WTC11 (cell line): ENCODE measurements at regions not wholly inside any gene's neighbourhood (a gene's known extent, or its start where the extent isn't known, plus 50 kb on each side); places are given as distances from the start of the nearest gene placed in this dataset.

Experiments used
- ATAC-seq: fragments of 200-7000 bp; cut with Tn5 transposase; 2 replicates; pipeline ENCODE4 v1.10.0; 2021; ENCODE audit warnings: mild to moderate bottlenecking, moderate library complexity
- CTCF ChIA-PET: fragments of 300-600 bp; sonication (Branson Sonifier 250); formaldehyde crosslinking; loops from one replicate; lab custom pipeline; 2021; ENCODE audit warnings: antibody characterized with exemption; lab: Charles Lee
- POLR2A ChIA-PET: fragments of 350-600 bp; sonication (Branson Sonifier 250); formaldehyde crosslinking; loops from one replicate; lab custom pipeline; 2021; ENCODE audit warnings: antibody characterized with exemption; lab: Charles Lee
- DNase-seq: peaks from one replicate; pipeline ENCODE4 v3.0.0; 2021; ENCODE audit warnings: low spot score
- H3K27ac Mint-ChIP-seq: 2 replicates; pipeline ENCODE4 v1.8.0; 2021; ENCODE audit warnings: mixed read lengths
- H3K27me3 Mint-ChIP-seq: 2 replicates; pipeline ENCODE4 v1.8.0; 2021; ENCODE audit warnings: low read depth, mild to moderate bottlenecking, moderate library complexity, mixed read lengths
- H3K36me3 Mint-ChIP-seq: 2 replicates; pipeline ENCODE4 v1.8.0; 2021; ENCODE audit warnings: mixed read lengths
- H3K4me1 Mint-ChIP-seq: 2 replicates; pipeline ENCODE4 v1.8.0; 2022; ENCODE audit warnings: mixed read lengths
- H3K4me3 Mint-ChIP-seq: 2 replicates; pipeline ENCODE4 v1.8.0; 2021; ENCODE audit warnings: mild to moderate bottlenecking, moderate library complexity, mixed read lengths
- H3K9me3 Mint-ChIP-seq: 2 replicates; pipeline ENCODE4 v1.8.0; 2021; ENCODE audit warnings: mixed read lengths
- ARID4B ChIP-seq: sonication (generic); formaldehyde crosslinking; IDR thresholded peaks from 2 replicates; pipeline ENCODE4 v1.8.0; 2023; ENCODE audit warnings: missing genetic modification reagents, mild to moderate bottlenecking, borderline replicate concordance
- ATF6 ChIP-seq: sonication (generic); formaldehyde crosslinking; IDR thresholded peaks from 2 replicates; pipeline ENCODE4 v1.8.1; 2023; ENCODE audit warnings: mild to moderate bottlenecking, missing genetic modification reagents
- EMX1 ChIP-seq: fragments of 250-450 bp; sonication (Bioruptor Pico); IDR thresholded peaks from 2 replicates; pipeline ENCODE4 v1.8.0; 2021; ENCODE audit warnings: mild to moderate bottlenecking
- FOXP4 ChIP-seq: sonication (generic); formaldehyde crosslinking; IDR thresholded peaks from 2 replicates; pipeline ENCODE4 v1.8.0; 2022; ENCODE audit warnings: mild to moderate bottlenecking, missing genetic modification reagents
- KAT7 ChIP-seq: sonication (generic); formaldehyde crosslinking; IDR thresholded peaks from 2 replicates; pipeline ENCODE4 v1.8.1; 2023; ENCODE audit warnings: missing genetic modification reagents, mild to moderate bottlenecking, borderline replicate concordance
- MYBL2 ChIP-seq: sonication (generic); formaldehyde crosslinking; IDR thresholded peaks from 2 replicates; pipeline ENCODE4 v1.8.1; 2023; ENCODE audit warnings: mild to moderate bottlenecking, moderate library complexity, missing genetic modification reagents
- NFE2L1 ChIP-seq: sonication (generic); formaldehyde crosslinking; IDR thresholded peaks from 2 replicates; pipeline ENCODE4 v1.8.1; 2023; ENCODE audit warnings: missing genetic modification reagents
- OVOL2 ChIP-seq: fragments of 250-450 bp; sonication (Bioruptor Pico); IDR thresholded peaks from 2 replicates; pipeline ENCODE4 v1.9.0; 2021; ENCODE audit warnings: mild to moderate bottlenecking, borderline replicate concordance
- SMAD3 ChIP-seq: sonication (generic); formaldehyde crosslinking; IDR thresholded peaks from 2 replicates; pipeline ENCODE4 v1.8.0; 2022; ENCODE audit warnings: missing genetic modification reagents, mild to moderate bottlenecking, borderline replicate concordance
- SMAD4 ChIP-seq: sonication (generic); formaldehyde crosslinking; IDR thresholded peaks from 2 replicates; pipeline ENCODE4 v1.8.0; 2022; ENCODE audit warnings: mild to moderate bottlenecking, missing genetic modification reagents
- STAT6 ChIP-seq: sonication (generic); formaldehyde crosslinking; conservative IDR thresholded peaks from 2 replicates; pipeline ENCODE4 v1.8.1; 2023; ENCODE audit warnings: mild to moderate bottlenecking, low read depth, missing genetic modification reagents, moderate library complexity
- USF1 ChIP-seq: sonication (generic); formaldehyde crosslinking; IDR thresholded peaks from 2 replicates; pipeline ENCODE4 v1.8.0; 2022; ENCODE audit warnings: mild to moderate bottlenecking, missing genetic modification reagents
- ZNF138 ChIP-seq: sonication (generic); formaldehyde crosslinking; conservative IDR thresholded peaks from 2 replicates; pipeline ENCODE4 v1.8.1; 2022; ENCODE audit warnings: mild to moderate bottlenecking, moderate library complexity, missing genetic modification reagents
- ZNF232 ChIP-seq: sonication (generic); formaldehyde crosslinking; IDR thresholded peaks from 2 replicates; pipeline ENCODE4 v1.8.0; 2022; ENCODE audit warnings: mild to moderate bottlenecking, missing genetic modification reagents
- ZNF317 ChIP-seq: sonication (generic); formaldehyde crosslinking; IDR thresholded peaks from 2 replicates; pipeline ENCODE4 v1.8.1; 2023; ENCODE audit warnings: low read depth, mild to moderate bottlenecking, moderate library complexity, missing genetic modification reagents, borderline replicate concordance
- ZSCAN18 ChIP-seq: fragments of 250-450 bp; sonication (Bioruptor Pico); IDR thresholded peaks from 2 replicates; pipeline ENCODE4 v2.1.2; 2022; ENCODE audit warnings: mild to moderate bottlenecking, moderate library complexity

GRCh38 chr13:22040810-22041364, 370.0 kb downstream of the FGF9 start (continued):
- TF ChIP-seq ZSCAN18: no peak
- TF ChIP-seq ARID4B (CRISPR knock-in tag): no peak
- TF ChIP-seq ZNF232 (CRISPR knock-in tag): no peak
- no peak for TF ChIP-seq USF1 (CRISPR knock-in tag)
- no peak for TF ChIP-seq ZNF138 (CRISPR knock-in tag)
- TF ChIP-seq MYBL2 (CRISPR knock-in tag): no peak
- TF ChIP-seq SMAD3: no peak
- no peak for TF ChIP-seq OVOL2 (CRISPR knock-in tag)

- no peak for DNase-seq
- Mint-ChIP-seq H3K9me3 (peaks cover 3% of the 10 kb centered on the region; the same call in 1 of the 2 replicates), H3K27me3 (no peaks in the 10 kb centered on the region), H3K27ac (peak overlapping the region; percentile 43; the same call in 1 of the 2 replicates)
- no peak for TF ChIP-seq SMAD4 (CRISPR knock-in tag)
- no peak for TF ChIP-seq NFE2L1 (CRISPR knock-in tag)
- TF ChIP-seq EMX1 (CRISPR knock-in tag): no peak
- TF ChIP-seq STAT6 (CRISPR knock-in tag): no peak
- TF ChIP-seq, all 79 proteins: peak for 0
- Mint-ChIP-seq H3K4me1 (peaks cover 12% of the 10 kb centered on the region), H3K4me3 (peak overlapping the region; percentile 83), H3K36me3 (no peaks in the 10 kb centered on the region)
- CTCF ChIA-PET: no interaction called here
- POLR2A ChIA-PET: no interaction called here
- no peak for ATAC-seq
Measured at GRCh38 chr13:22041741-22042140, 370.9 kb downstream of the FGF9 start.

GRCh38 chr13:22047082-22047784, 376.4 kb downstream of the FGF9 start:
- no peaks in the 10 kb centered on the region for H3K36me3 Mint-ChIP-seq
- no peak overlapping the region for H3K4me3 Mint-ChIP-seq
- peaks cover under 1% of the 10 kb centered on the region for H3K9me3 Mint-ChIP-seq
- peaks cover under 1% of the 10 kb centered on the region; the same call in 1 of the 2 replicates for H3K27me3 Mint-ChIP-seq
- CTCF ChIA-PET: interaction anchor here (2.7 kb wide), 1 partner anchor 134 kb away, joined by 7 read pairs; no protein-coding TSS in a partner anchor
- no peak overlapping the region for H3K27ac Mint-ChIP-seq
- ATAC-seq (no peak), DNase-seq (no peak)
- H3K4me1 Mint-ChIP-seq: peaks cover 2% of the 10 kb centered on the region; the same call in 1 of the 2 replicates
- POLR2A ChIA-PET: no interaction called here
- TF ChIP-seq ZNF317 (no peak), ATF6 (CRISPR knock-in tag) (no peak), FOXP4 (CRISPR knock-in tag) (no peak), MYBL2 (CRISPR knock-in tag) (no peak), SMAD3 (no peak), KAT7 (CRISPR knock-in tag) (no peak)
